HFFc6 (cell line): ENCODE measurements at regions not wholly inside any gene's neighbourhood (a gene's known extent, or its start where the extent isn't known, plus 50 kb on each side); places are given as distances from the start of the nearest gene placed in this dataset.

Experiments used
- DNase-seq: peaks from one replicate; pipeline ENCODE4 v3.0.0-alpha.2; 2018
- H3K27ac Mint-ChIP-seq: 2 replicates; pipeline ENCODE4 v1.8.0; 2020; ENCODE audit warnings: mild to moderate bottlenecking, mixed read lengths
- H3K27me3 Mint-ChIP-seq: 2 replicates; pipeline ENCODE4 v1.8.0; 2021; ENCODE audit warnings: mild to moderate bottlenecking, moderate library complexity, mixed read lengths; ENCODE audit not compliant: insufficient read depth
- H3K36me3 Mint-ChIP-seq: 2 replicates; pipeline ENCODE4 v1.8.0; 2021; ENCODE audit warnings: low read depth, mixed read lengths
- H3K4me1 Mint-ChIP-seq: 2 replicates; pipeline ENCODE4 v1.8.0; 2020; ENCODE audit warnings: low read depth, mixed read lengths
- H3K4me3 Mint-ChIP-seq: 2 replicates; pipeline ENCODE4 v1.8.0; 2020; ENCODE audit warnings: mild to moderate bottlenecking, moderate library complexity, mixed read lengths
- H3K9me3 Mint-ChIP-seq: 2 replicates; pipeline ENCODE4 v1.8.0; 2020; ENCODE audit warnings: mild to moderate bottlenecking, mixed read lengths
- TF ChIP-seq, protein P1 (sequence below): fragments of 200-600 bp; sonication (generic); IDR thresholded peaks from 2 replicates; pipeline ENCODE4 v1.5.0; 2021; ENCODE audit warnings: antibody characterized with exemption, mild to moderate bottlenecking

DNA sequence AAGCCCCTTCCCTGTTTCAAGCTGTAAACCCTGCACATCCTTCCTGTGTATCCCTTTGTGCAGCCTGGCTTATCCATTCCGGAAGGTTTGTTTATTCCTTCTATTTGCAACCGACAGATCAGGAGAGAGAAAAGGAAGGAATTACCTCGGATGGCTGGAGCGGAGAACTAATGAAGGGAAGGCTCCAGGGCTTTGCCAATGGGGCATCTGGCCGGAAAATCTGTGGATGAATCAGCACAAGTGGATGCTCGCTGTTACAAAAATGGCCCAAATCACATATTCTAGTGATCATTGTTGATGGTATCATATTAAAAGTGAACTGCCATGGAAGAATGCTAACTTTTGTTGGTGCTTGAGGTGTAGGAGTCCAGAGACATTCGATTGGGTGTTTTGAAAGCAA lies 97.1 kb downstream of the AQP4 start:
- TF ChIP-seq, protein P1, sequence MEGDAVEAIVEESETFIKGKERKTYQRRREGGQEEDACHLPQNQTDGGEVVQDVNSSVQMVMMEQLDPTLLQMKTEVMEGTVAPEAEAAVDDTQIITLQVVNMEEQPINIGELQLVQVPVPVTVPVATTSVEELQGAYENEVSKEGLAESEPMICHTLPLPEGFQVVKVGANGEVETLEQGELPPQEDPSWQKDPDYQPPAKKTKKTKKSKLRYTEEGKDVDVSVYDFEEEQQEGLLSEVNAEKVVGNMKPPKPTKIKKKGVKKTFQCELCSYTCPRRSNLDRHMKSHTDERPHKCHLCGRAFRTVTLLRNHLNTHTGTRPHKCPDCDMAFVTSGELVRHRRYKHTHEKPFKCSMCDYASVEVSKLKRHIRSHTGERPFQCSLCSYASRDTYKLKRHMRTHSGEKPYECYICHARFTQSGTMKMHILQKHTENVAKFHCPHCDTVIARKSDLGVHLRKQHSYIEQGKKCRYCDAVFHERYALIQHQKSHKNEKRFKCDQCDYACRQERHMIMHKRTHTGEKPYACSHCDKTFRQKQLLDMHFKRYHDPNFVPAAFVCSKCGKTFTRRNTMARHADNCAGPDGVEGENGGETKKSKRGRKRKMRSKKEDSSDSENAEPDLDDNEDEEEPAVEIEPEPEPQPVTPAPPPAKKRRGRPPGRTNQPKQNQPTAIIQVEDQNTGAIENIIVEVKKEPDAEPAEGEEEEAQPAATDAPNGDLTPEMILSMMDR: no peak
- no peak overlapping the region for H3K4me3 Mint-ChIP-seq
- no peaks in the 10 kb centered on the region for H3K36me3 Mint-ChIP-seq
- no peaks in the 10 kb centered on the region for H3K4me1 Mint-ChIP-seq
- peaks cover 14% of the 10 kb centered on the region for H3K9me3 Mint-ChIP-seq
- H3K27ac Mint-ChIP-seq: no peak overlapping the region
- H3K27me3 Mint-ChIP-seq: no peaks in the 10 kb centered on the region; the same call in 1 of the 2 replicates
- no peak for DNase-seq

DNA sequence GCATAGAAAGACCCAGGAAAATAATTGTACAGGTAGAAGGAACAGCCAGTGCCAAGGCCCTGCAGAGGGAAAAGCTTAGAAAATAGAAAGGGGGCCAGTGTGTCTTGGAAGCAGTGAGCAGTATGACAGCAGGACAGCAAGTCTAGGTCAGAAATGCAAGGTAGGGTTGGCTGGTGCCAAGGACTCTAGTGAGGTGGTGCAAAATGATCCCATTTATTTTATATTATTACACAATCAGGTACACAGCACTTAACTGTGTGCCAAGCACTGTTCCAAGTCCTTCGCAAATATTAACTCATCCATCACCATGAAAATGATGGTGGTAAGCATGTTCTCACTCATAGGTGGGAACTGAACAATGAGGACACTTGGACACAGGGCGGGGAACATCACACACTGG lies 100.0 kb downstream of the AQP4 start:
- no peak overlapping the region for H3K4me3 Mint-ChIP-seq
- no peak overlapping the region for H3K27ac Mint-ChIP-seq
- DNase-seq: no peak
- no peaks in the 10 kb centered on the region for H3K36me3 Mint-ChIP-seq
- TF ChIP-seq, protein P1: no peak
- no peaks in the 10 kb centered on the region for H3K4me1 Mint-ChIP-seq
- H3K27me3 Mint-ChIP-seq: no peaks in the 10 kb centered on the region; the same call in 1 of the 2 replicates
- peaks cover 14% of the 10 kb centered on the region for H3K9me3 Mint-ChIP-seq

DNA sequence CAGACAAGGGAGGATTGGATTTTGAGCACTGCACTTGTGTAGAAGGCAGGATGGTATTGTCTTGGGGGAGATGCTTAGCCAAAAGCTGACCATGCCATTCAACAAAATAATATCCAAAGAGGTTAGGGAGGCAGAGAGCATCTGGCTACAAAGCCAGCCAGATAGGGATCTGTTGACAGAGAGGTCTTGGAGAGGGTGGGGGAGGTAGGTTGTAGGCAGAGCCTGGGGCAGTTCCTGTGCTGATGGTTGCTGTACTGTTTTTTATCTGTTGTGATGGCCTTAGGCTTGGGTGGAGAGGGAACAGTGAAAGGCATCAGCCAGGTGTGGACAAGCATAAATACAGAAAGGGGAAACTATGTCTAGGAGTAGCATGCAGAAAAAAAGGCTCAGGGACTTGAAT lies 100.9 kb downstream of the AQP4 start:
- no peaks in the 10 kb centered on the region; the same call in 1 of the 2 replicates for H3K27me3 Mint-ChIP-seq
- TF ChIP-seq, protein P1: no peak
- H3K4me1 Mint-ChIP-seq: no peaks in the 10 kb centered on the region
- no peaks in the 10 kb centered on the region for H3K36me3 Mint-ChIP-seq
- peaks cover 14% of the 10 kb centered on the region for H3K9me3 Mint-ChIP-seq
- H3K4me3 Mint-ChIP-seq: no peak overlapping the region
- DNase-seq: no peak
- H3K27ac Mint-ChIP-seq: no peak overlapping the region

DNA sequence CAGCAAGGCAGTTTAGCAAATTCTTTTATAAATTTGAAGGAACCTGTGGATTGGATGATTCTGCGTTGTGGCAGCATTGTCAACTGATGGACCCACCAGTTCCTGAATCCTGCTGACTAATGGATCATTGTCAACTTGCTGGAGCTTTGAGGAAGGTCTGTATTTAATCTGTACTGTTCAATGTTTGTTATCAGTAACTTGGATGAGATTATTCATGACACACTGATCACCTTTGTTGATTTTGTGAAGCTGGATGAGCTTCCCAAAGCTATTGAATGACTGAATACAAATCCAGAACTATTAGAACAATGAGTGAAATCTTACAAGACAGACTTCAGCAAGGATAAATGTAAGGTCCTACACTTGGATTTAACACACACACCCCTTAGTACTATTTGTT lies 101.3 kb downstream of the AQP4 start:
- no peak for DNase-seq
- H3K36me3 Mint-ChIP-seq: no peaks in the 10 kb centered on the region
- H3K9me3 Mint-ChIP-seq: peaks cover 16% of the 10 kb centered on the region
- H3K4me1 Mint-ChIP-seq: no peaks in the 10 kb centered on the region
- TF ChIP-seq, protein P1: no peak
- no peak overlapping the region for H3K4me3 Mint-ChIP-seq
- H3K27me3 Mint-ChIP-seq: peaks cover 2% of the 10 kb centered on the region; the same call in 1 of the 2 replicates
- H3K27ac Mint-ChIP-seq: no peak overlapping the region

DNA sequence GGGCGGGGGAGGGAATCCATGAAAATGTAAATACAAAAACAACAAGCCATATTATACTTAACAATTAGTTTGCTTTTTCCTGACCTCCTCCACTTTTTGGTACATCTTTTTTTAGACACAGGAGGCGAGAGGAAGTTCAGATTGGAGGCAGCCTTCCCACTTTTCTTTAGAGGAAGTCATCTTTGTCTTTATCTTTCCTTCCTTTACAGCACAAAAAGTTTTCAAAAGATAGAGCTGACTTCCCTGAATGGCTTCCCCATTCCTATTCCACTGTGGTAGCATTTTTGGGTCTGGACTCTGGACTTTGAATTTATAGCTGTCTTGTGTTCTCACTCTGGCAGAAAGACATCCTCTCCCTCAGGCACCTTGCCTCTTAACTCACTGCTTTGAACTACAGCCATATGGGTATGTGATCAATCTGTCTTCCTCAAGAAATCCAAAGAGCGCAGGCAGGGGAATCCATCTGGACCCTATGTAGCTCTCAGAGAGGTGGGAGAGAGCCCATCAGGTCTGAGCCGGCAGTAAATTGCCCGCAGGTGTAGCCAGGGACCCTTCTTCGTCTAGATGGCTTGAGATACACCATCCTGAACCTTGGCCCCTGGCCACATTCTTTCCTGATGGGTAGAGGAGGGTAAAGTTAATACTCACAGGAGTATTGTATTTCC lies 101.9 kb downstream of the AQP4 start:
- H3K4me3 Mint-ChIP-seq: no peak overlapping the region
- TF ChIP-seq, protein P1: no peak
- peaks cover 21% of the 10 kb centered on the region for H3K9me3 Mint-ChIP-seq
- H3K27ac Mint-ChIP-seq: no peak overlapping the region
- H3K27me3 Mint-ChIP-seq: peaks cover 3% of the 10 kb centered on the region; the same call in 1 of the 2 replicates
- no peak for DNase-seq
- no peaks in the 10 kb centered on the region for H3K4me1 Mint-ChIP-seq
- H3K36me3 Mint-ChIP-seq: no peaks in the 10 kb centered on the region
